NB4 (cell line): ENCODE measurements at regions not wholly inside any gene's neighbourhood (a gene's known extent, or its start where the extent isn't known, plus 50 kb on each side); places are given as distances from the start of the nearest gene placed in this dataset.
"Not testable (repeated sequence)": the region's sequence is repeated elsewhere in the genome, so short reads cannot be mapped to it uniquely, and the experiment has no call there.

Experiments used
- DNase-seq: peaks from one replicate; pipeline ENCODE4 v3.0.0; 2010; ENCODE audit warnings: low read depth
- H3K4me3 ChIP-seq: one replicate; pipeline ENCODE4 v1.5.1; 2011; ENCODE audit warnings: mild to moderate bottlenecking, low read depth, low read length, moderate library complexity
- CTCF ChIP-seq: IDR thresholded peaks from one replicate; pipeline ENCODE4 v1.5.1; 2012; ENCODE audit warnings: low read depth, low read length
- MAX ChIP-seq: IDR thresholded peaks from 2 replicates; pipeline ENCODE4 v1.6.1; 2011; ENCODE audit warnings: low read depth, low read length
- MYC ChIP-seq: IDR thresholded peaks from 2 replicates; pipeline ENCODE4 v1.6.1; 2011; ENCODE audit warnings: low read depth, low read length
- POLR2A ChIP-seq: IDR thresholded peaks from 2 replicates; pipeline ENCODE4 v1.6.1; 2011; ENCODE audit warnings: mild to moderate bottlenecking; ENCODE audit not compliant: insufficient read length; ENCODE audit errors: extremely low read depth

GRCh38 chr3:145224886-145225285, 936.1 kb downstream of the PLOD2 start:
- no peak for TF ChIP-seq CTCF
- no peak for TF ChIP-seq POLR2A
- TF ChIP-seq MYC = no peak
- no peak for TF ChIP-seq MAX
- no peak for DNase-seq
- H3K4me3 ChIP-seq = no peak overlapping the region

- no peak for DNase-seq
- TF ChIP-seq MAX = no peak
- no peak for TF ChIP-seq MYC
- no peak for TF ChIP-seq CTCF
- TF ChIP-seq POLR2A = no peak
- no peak overlapping the region for H3K4me3 ChIP-seq
Measured at GRCh38 chr3:145243875-145244274, 917.1 kb downstream of the PLOD2 start.

GRCh38 chr3:145244327-145244726, 916.7 kb downstream of the PLOD2 start:
- no peak for TF ChIP-seq CTCF
- TF ChIP-seq MAX = no peak
- TF ChIP-seq POLR2A = no peak
- no peak for TF ChIP-seq MYC
- DNase-seq = no peak

GRCh38 chr3:145246291-145246690, 914.7 kb downstream of the PLOD2 start:
- TF ChIP-seq CTCF = no peak
- no peak for TF ChIP-seq POLR2A
- TF ChIP-seq MYC = no peak
- TF ChIP-seq MAX = no peak
- no peak overlapping the region for H3K4me3 ChIP-seq
- no peak for DNase-seq

More at GRCh38 chr3:145244327-145244726, 916.7 kb downstream of the PLOD2 start:
- no peak overlapping the region for H3K4me3 ChIP-seq

GRCh38 chr3:145248928-145249327, 912.1 kb downstream of the PLOD2 start:
- DNase-seq = no peak
- TF ChIP-seq MYC (no peak), CTCF (no peak), POLR2A (no peak), MAX (no peak)
- no peak overlapping the region for H3K4me3 ChIP-seq

- H3K4me3 ChIP-seq = no peak overlapping the region
- DNase-seq = no peak
- TF ChIP-seq MYC (no peak), MAX (no peak), CTCF (no peak), POLR2A (no peak)
Measured at GRCh38 chr3:145251311-145251710, 909.7 kb downstream of the PLOD2 start.

- H3K4me3 ChIP-seq, DNase-seq: not testable (repeated sequence)
Measured at GRCh38 chr3:145257967-145258366, 903.0 kb downstream of the PLOD2 start.
